ENCODE measurements at regions not wholly inside any gene's neighbourhood (a gene's known extent, or its start where the extent isn't known, plus 50 kb on each side); places are given as distances from the start of the nearest gene placed in this dataset.

- TF ChIP-seq POLR2AphosphoS5 (IDR thresholded peaks at IDR 0.05) = no peak
- no peak for TF ChIP-seq CTCF (IDR thresholded peaks at IDR 0.05)
These were observed 636.8 kb upstream of the GRM3 start for GRCh38 chr7:86006909-86007308.

Data from esophagus muscularis mucosa (tissue), 3 donors.